ENCODE measurements at regions not wholly inside any gene's neighbourhood (a gene's known extent, or its start where the extent isn't known, plus 50 kb on each side); places are given as distances from the start of the nearest gene placed in this dataset.

DNA sequence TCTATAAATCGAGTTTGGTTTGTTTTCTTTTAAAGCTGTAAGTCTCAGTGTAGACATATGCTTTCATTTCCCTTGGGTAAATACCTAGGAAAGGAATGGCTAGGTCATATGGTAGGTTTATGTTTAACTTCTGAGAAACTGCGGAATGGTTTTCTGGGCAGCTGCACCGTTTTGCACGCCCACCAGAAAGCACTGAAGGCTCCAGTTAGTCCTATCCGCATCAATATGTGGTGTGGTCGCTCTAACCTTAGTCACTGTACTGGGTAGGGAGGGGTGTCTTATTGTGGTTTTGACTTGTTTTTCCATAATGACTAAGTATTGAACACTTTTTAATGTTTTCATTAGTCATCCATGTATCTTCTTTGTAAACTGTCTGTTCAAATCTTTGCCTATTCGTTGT is 279.5 kb upstream of the AKR1E2 start:
- Histone ChIP-seq H3K4me1 (peaks cover 0 to 8% of the 10 kb centered on the region in 2 donors), H3K36me3 (no peaks in the 10 kb centered on the region), H3K27me3 (no peaks in the 10 kb centered on the region), H3K9me3 (no peaks in the 10 kb centered on the region), H3K27ac (no peak overlapping the region), H3K4me3 (no peak overlapping the region)
- intact Hi-C loops (cut with DNase I; ENCODE audit: low total_unique reads) = no loop called here
- no peak for TF ChIP-seq POLR2A (IDR thresholded peaks at IDR 0.05)
- TF ChIP-seq, protein P1, sequence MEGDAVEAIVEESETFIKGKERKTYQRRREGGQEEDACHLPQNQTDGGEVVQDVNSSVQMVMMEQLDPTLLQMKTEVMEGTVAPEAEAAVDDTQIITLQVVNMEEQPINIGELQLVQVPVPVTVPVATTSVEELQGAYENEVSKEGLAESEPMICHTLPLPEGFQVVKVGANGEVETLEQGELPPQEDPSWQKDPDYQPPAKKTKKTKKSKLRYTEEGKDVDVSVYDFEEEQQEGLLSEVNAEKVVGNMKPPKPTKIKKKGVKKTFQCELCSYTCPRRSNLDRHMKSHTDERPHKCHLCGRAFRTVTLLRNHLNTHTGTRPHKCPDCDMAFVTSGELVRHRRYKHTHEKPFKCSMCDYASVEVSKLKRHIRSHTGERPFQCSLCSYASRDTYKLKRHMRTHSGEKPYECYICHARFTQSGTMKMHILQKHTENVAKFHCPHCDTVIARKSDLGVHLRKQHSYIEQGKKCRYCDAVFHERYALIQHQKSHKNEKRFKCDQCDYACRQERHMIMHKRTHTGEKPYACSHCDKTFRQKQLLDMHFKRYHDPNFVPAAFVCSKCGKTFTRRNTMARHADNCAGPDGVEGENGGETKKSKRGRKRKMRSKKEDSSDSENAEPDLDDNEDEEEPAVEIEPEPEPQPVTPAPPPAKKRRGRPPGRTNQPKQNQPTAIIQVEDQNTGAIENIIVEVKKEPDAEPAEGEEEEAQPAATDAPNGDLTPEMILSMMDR (IDR thresholded peaks at IDR 0.05 in 4 of 5, conservative IDR thresholded peaks at IDR 0.05 in 1 of 5) = no peak
- ATAC-seq = no peak
- DNase-seq = no peak
- in situ Hi-C loops (cut with MboI; ENCODE audit: low sequenced_read_pairs in 4 of 4) = no loop called here

DNA sequence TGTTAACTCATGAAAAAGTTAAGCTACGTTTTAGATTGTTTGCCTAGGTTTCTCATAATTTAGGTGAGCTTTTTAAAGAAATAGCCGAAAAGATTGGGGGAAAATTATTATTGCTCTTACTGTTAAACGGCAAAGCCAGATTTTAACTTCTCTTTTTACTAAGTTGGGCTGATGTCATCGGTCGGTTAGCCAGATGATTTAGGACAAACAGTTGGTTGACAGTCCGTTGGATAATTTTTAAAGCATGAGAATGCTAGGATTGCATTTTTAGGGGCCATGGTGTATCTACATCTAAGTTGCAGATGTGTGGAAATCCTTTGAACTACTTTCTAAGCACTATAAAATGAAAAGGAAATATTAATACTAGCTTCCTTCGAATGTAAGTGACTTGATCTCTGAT is 280.9 kb upstream of the AKR1E2 start:
- Histone ChIP-seq H3K36me3 (no peaks in the 10 kb centered on the region), H3K4me3 (peak overlapping the region in 1 of 4 donors; percentile 6), H3K9me3 (no peaks in the 10 kb centered on the region), H3K27me3 (no peaks in the 10 kb centered on the region), H3K27ac (no peak overlapping the region), H3K4me1 (peaks cover 0 to 8% of the 10 kb centered on the region in 2 donors)
- ATAC-seq = no peak
- intact Hi-C loops (cut with DNase I; ENCODE audit: low total_unique reads) (no loop called here), in situ Hi-C loops (cut with MboI; ENCODE audit: low sequenced_read_pairs in 4 of 4) (no loop called here)
- no peak for DNase-seq
- TF ChIP-seq POLR2A (IDR thresholded peaks at IDR 0.05) = no peak
- TF ChIP-seq, protein P1 (IDR thresholded peaks at IDR 0.05 in 4 of 5, conservative IDR thresholded peaks at IDR 0.05 in 1 of 5) = no peak

GRCh38 chr10:4543938-4544533 is 282.0 kb upstream of the AKR1E2 start:
- in situ Hi-C loops (cut with MboI; ENCODE audit: low sequenced_read_pairs in 4 of 4) = no loop called here
- intact Hi-C loops (cut with DNase I; ENCODE audit: low total_unique reads) = no loop called here

DNA sequence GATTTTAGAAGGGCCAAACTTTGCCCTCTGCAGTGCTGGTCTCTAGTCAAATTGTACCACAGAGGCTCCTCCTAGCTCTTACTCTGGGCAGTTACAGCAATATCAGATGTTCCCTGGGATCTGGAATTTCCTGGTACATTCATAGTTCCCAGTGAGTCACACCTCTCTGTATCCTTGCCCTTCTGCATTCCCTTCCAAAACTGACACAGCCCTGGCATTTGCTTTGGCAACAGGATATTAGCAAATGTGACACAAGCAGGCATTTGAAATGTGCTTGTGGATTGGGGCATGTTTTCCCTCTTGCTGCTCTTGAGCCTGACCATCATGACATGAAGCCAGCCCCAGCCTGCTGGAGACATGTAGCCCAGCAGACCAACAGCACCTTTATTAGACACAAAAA is 284.7 kb upstream of the AKR1E2 start:
- H3K9me3 ChIP-seq = no peaks in the 10 kb centered on the region
- H3K4me3 ChIP-seq = no peak overlapping the region
- ATAC-seq (no peak), DNase-seq (no peak)
- TF ChIP-seq, protein P1 (IDR thresholded peaks at IDR 0.05 in 4 of 5, conservative IDR thresholded peaks at IDR 0.05 in 1 of 5) = no peak
- TF ChIP-seq POLR2A (IDR thresholded peaks at IDR 0.05) = no peak
- peaks cover 0 to 8% of the 10 kb centered on the region in 2 donors for H3K4me1 ChIP-seq
- H3K36me3 ChIP-seq = no peaks in the 10 kb centered on the region
- no peaks in the 10 kb centered on the region for H3K27me3 ChIP-seq
- intact Hi-C loops (cut with DNase I; ENCODE audit: low total_unique reads) (no loop called here), in situ Hi-C loops (cut with MboI; ENCODE audit: low sequenced_read_pairs in 4 of 4) (no loop called here)
- no peak overlapping the region for H3K27ac ChIP-seq

More at GRCh38 chr10:4543938-4544533, 282.0 kb upstream of the AKR1E2 start:
- no peaks in the 10 kb centered on the region for H3K9me3 ChIP-seq
- H3K27ac ChIP-seq = no peak overlapping the region
- DNase-seq = no peak
- H3K4me3 ChIP-seq = peak overlapping the region in 1 of 4 donors; percentile 2
- no peaks in the 10 kb centered on the region for H3K27me3 ChIP-seq
- peaks cover 0 to 8% of the 10 kb centered on the region in 2 donors for H3K4me1 ChIP-seq
- ATAC-seq = no peak
- TF ChIP-seq, protein P1 (IDR thresholded peaks at IDR 0.05 in 4 of 5, conservative IDR thresholded peaks at IDR 0.05 in 1 of 5) = no peak
- TF ChIP-seq POLR2A (IDR thresholded peaks at IDR 0.05) = no peak
- H3K36me3 ChIP-seq = no peaks in the 10 kb centered on the region

DNA sequence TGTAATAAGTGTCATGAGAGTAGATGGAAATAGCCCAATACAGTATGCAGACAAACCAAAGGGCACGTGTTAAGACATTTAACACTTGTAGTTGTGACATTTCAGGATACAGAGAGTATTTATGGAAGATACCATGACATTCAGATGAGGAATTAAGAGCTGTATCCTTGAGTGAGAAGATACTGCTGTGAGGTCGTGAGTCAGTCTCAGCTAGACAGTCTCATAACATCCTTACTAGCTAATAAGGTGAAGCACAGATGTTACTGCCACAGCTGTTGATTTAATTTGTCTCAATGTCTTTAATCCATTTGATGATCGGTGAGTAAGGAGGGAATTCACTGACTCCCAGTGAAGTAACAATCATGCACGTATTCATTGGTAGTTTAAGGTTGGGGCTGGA is 288.0 kb upstream of the AKR1E2 start:
- H3K36me3 ChIP-seq = no peaks in the 10 kb centered on the region
- intact Hi-C loops (cut with DNase I; ENCODE audit: low total_unique reads) (no loop called here), in situ Hi-C loops (cut with MboI; ENCODE audit: low sequenced_read_pairs in 4 of 4) (no loop called here)
- TF ChIP-seq, protein P1 (IDR thresholded peaks at IDR 0.05 in 4 of 5, conservative IDR thresholded peaks at IDR 0.05 in 1 of 5) = no peak
- TF ChIP-seq POLR2A (IDR thresholded peaks at IDR 0.05) = no peak
- H3K4me3 ChIP-seq = no peak overlapping the region
- no peaks in the 10 kb centered on the region for H3K27me3 ChIP-seq
- H3K4me1 ChIP-seq = no peaks in the 10 kb centered on the region
- DNase-seq (no peak), ATAC-seq (no peak)
- no peaks in the 10 kb centered on the region for H3K9me3 ChIP-seq
- H3K27ac ChIP-seq = no peak overlapping the region
